ENCODE measurements at regions not wholly inside any gene's neighbourhood (a gene's known extent, or its start where the extent isn't known, plus 50 kb on each side); places are given as distances from the start of the nearest gene placed in this dataset.

GRCh38 chr1:244344001-244344400, 107.7 kb downstream of the ADSS2 start:
- H3K4me3 ChIP-seq (ENCODE audit: low read length) = no peak overlapping the region

GRCh38 chr1:244346972-244347618, 104.6 kb downstream of the ADSS2 start:
- no peak for DNase-seq (ENCODE audit: low read depth)
- no peak overlapping the region for H3K4me3 ChIP-seq (ENCODE audit: low read length)
- no peak for TF ChIP-seq CTCF (IDR thresholded peaks at IDR 0.05; ENCODE audit: insufficient read depth, low read depth, low read length, missing control alignments)

More at GRCh38 chr1:244344001-244344400, 107.7 kb downstream of the ADSS2 start:
- TF ChIP-seq CTCF (IDR thresholded peaks at IDR 0.05; ENCODE audit: insufficient read depth, low read depth, low read length, missing control alignments) = no peak
- no peak for DNase-seq (ENCODE audit: low read depth)

GRCh38 chr1:244347942-244348341, 103.8 kb downstream of the ADSS2 start:
- H3K4me3 ChIP-seq (ENCODE audit: low read length) = no peak overlapping the region
- no peak for TF ChIP-seq CTCF (IDR thresholded peaks at IDR 0.05; ENCODE audit: insufficient read depth, low read depth, low read length, missing control alignments)
- DNase-seq (ENCODE audit: low read depth) = no peak

GRCh38 chr1:244349103-244349531, 102.6 kb downstream of the ADSS2 start:
- peak; percentile 78 for DNase-seq (ENCODE audit: low read depth)
- H3K4me3 ChIP-seq (ENCODE audit: low read length) = no peak overlapping the region
- no peak for TF ChIP-seq CTCF (IDR thresholded peaks at IDR 0.05; ENCODE audit: insufficient read depth, low read depth, low read length, missing control alignments)

- no peak for TF ChIP-seq CTCF (IDR thresholded peaks at IDR 0.05; ENCODE audit: insufficient read depth, low read depth, low read length, missing control alignments)
- no peak overlapping the region for H3K4me3 ChIP-seq (ENCODE audit: low read length)
- no peak for DNase-seq (ENCODE audit: low read depth)
Measured at GRCh38 chr1:244349581-244350001, 102.1 kb downstream of the ADSS2 start.

- no peak for DNase-seq (ENCODE audit: low read depth)
- no peak for TF ChIP-seq CTCF (IDR thresholded peaks at IDR 0.05; ENCODE audit: insufficient read depth, low read depth, low read length, missing control alignments)
- H3K4me3 ChIP-seq (ENCODE audit: low read length) = no peak overlapping the region
Measured at GRCh38 chr1:244350027-244350426, 101.7 kb downstream of the ADSS2 start.

Measured in epithelial cell of esophagus (primary cell).